C4-2B (cell line): ENCODE measurements at regions not wholly inside any gene's neighbourhood (a gene's known extent, or its start where the extent isn't known, plus 50 kb on each side); places are given as distances from the start of the nearest gene placed in this dataset.

Experiments used
- CTCF ChIP-seq: fragments of 450-650 bp; conservative IDR thresholded peaks from 2 replicates; pipeline ENCODE4 v1.5.1; 2017; ENCODE audit warnings: mild to moderate bottlenecking
- ZFX ChIP-seq: fragments of 450-650 bp; IDR thresholded peaks from 2 replicates; pipeline ENCODE4 v1.6.1; 2017

- TF ChIP-seq CTCF (no peak), ZFX (no peak)
Observed at GRCh38 chr14:61602733-61603077, 92.6 kb upstream of the HIF1A start.
